ENCODE measurements at regions not wholly inside any gene's neighbourhood (a gene's known extent, or its start where the extent isn't known, plus 50 kb on each side); places are given as distances from the start of the nearest gene placed in this dataset.

DNA sequence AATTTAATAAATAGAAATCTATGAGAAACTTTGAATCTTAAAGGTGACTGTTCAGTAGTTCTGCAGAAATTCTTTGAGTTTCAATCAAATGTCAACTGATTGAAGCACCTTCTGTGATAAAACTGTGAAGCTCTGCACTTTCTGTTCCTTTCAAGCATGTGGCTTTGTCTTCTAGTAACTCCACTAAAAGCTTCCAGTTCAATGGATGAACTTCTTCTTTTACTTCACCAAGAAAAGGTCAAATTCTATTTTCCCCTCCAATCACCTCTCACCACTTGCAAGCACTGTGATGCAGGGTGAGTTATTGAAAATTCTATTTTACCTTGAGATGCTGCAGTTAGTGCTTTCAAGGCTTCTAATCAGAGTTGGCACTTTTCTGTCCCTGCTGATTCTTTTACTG lies 515.3 kb upstream of the B3GALT2 start:
- DNase-seq, result no peak

GRCh38 chr1:193700710-193701355 lies 514.4 kb upstream of the B3GALT2 start:
- DNase-seq, result no peak

GRCh38 chr1:193699261-193699660 lies 512.8 kb upstream of the B3GALT2 start:
- DNase-seq, result no peak

GRCh38 chr1:193697776-193698175 lies 511.4 kb upstream of the B3GALT2 start:
- DNase-seq, result no peak

- DNase-seq, result no peak
Observed at GRCh38 chr1:193697115-193697762, 510.8 kb upstream of the B3GALT2 start.

DNA sequence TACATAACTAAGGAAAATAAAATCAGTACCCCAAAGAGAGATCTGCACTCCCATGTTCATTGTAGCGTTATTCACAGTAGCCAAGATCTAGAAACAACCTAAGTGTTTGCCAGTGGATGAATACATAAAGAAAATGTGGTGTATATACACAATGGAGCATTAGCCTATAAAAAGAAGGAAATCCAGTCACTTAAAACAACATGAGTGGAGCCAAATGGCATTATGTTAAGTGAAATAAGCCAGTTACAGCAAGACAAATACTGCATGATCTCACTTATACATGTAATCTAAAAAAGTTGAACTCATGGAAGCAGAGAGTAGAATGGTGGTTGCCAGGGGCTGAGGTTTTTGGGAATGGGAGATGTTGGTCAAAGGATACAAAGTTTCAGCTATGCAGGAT lies 508.3 kb upstream of the B3GALT2 start:
- DNase-seq, result no peak

GRCh38 chr1:193685986-193686385 lies 499.6 kb upstream of the B3GALT2 start:
- DNase-seq, result no peak

GRCh38 chr1:193681422-193681821 lies 495.0 kb upstream of the B3GALT2 start:
- no peak for DNase-seq

DNA sequence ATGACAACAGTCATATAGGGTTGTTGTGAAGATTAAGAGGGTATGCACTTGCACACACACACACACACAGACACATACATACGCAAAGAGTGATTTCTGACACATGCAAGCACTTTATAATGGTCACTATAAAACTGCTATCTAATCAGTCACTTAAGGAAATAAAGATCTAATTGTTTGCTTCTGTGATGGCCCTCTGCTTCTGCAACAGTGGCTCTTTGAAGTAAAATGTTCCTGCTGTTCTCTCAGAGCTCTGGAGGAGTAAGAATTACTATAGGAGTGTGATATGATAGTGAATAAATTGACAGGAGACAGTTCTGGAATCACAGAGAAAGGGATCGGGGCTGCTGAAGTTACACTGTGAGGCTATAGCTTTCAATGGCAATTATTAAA lies 494.5 kb upstream of the B3GALT2 start:
- DNase-seq, result no peak

- DNase-seq, result no peak
Observed at GRCh38 chr1:193680247-193680923, 494.0 kb upstream of the B3GALT2 start.

GRCh38 chr1:193677874-193678273 lies 491.5 kb upstream of the B3GALT2 start:
- no peak for DNase-seq

DNA sequence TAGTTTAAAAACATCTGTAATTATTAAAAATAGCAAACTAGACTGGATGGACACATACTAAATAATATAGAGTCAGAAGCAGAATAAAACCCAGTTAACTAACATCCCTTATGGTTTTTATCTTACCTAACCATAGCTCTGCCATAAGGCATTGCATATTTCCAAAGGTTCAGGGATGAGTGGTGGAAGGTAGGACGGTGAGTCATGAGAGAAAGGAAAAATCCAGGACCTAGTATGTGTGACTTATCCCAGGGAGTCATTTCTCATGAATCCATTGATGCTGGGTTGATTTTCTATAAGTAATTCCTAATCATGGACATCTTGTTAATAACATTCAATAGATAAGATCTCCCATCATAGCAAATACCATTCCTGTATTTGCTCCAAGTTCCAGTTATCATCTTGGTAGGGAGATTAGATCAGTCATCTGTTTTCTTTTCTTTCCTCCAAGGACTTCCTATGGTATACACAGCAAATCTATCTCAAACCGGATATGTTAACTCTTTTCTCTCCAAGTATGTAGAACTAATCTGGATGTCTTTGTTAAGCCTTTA lies 490.7 kb upstream of the B3GALT2 start:
- no peak for DNase-seq

- no peak for DNase-seq
Observed at GRCh38 chr1:193674292-193674944, 488.0 kb upstream of the B3GALT2 start.

GRCh38 chr1:193666485-193667083 lies 480.2 kb upstream of the B3GALT2 start:
- no peak for DNase-seq

GRCh38 chr1:193663965-193664364 lies 477.6 kb upstream of the B3GALT2 start:
- no peak for DNase-seq

- no peak for DNase-seq
Observed at GRCh38 chr1:193662030-193662429, 475.6 kb upstream of the B3GALT2 start.

- DNase-seq, result no peak
Observed at GRCh38 chr1:193661385-193661784, 475.0 kb upstream of the B3GALT2 start.

- no peak for DNase-seq
Observed at GRCh38 chr1:193660428-193660827, 474.0 kb upstream of the B3GALT2 start.

DNA sequence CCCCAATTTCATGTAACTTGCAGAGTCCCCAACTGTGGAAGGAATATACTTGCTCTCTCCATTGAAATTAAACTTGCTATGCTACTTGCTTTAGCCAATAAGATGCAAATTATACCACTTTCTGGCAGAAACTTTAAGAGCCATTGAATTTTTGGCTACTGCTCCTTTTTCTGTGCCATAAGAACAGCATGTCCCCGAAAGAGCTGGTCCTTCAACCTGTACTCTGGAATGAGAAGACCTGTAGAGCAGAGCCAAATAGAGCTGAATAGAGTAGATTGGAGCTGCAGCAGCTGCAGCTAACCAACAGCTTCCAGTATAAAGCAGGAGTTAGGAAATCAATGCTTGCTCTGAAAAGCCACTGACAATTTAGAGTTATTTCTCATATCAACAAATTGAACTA lies 472.3 kb upstream of the B3GALT2 start:
- peak in 5 of 56 donors; percentile 1 to 11 (median 9) for DNase-seq

DNA sequence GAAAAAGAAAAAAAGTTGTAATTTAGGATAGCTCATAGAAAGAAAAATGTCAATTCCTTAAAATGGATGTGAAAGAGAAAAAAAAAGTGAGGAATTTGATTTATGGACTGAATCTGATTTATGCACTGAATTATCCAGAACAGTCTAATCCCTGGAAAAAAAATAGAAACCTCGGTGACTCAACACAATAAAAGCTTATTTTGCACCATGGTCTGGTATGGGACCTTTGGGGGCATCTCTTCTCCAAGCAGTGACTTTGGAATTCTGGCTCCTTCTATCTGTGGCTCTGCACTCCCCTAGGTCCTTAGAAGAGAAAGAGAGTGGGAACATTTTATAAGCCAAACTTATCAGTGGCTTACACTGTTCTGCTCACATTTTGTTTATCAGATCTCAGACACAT lies 471.7 kb upstream of the B3GALT2 start:
- no peak for DNase-seq

- no peak for DNase-seq
Observed at GRCh38 chr1:193657552-193657951, 471.1 kb upstream of the B3GALT2 start.

DNA sequence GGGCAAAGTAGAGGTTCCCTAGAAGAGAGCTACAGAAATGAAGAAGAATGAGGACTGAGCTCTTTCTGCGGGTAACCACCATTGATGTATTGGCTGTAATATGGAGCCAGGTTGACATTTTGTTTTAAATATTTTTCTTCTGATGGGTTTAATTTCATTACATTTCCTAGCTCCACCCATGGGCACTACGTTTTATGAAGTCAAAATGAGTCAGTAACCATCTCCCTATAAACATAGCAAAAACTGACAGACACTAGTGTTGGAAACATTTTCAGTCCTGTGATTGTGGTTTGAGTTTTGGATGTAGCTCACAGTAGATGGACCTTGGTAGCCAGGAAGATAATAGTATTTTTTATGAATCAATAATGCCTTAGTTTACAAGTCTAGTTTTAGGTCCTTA lies 470.4 kb upstream of the B3GALT2 start:
- DNase-seq, result no peak
